ENCODE measurements at regions not wholly inside any gene's neighbourhood (a gene's known extent, or its start where the extent isn't known, plus 50 kb on each side); places are given as distances from the start of the nearest gene placed in this dataset.

DNA sequence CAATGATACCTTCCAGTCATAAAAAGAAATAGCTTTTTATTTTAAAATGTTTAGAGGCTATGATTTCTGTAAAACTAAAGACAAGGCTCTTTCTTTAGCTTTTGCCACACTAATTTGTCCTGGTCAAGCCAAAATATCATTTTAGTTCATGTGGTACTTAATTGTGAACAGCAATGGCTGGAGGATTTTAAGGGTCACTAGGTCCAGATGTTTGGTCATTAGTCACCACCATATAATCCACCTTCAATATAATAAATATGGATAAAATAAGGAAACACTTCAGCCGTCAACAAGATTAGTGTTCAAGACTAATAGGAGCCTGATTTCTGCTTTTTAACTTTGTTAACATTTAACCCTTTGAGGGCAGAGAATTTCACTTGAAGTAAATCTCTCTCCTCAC is 50.0 kb upstream of the HGF start:
- no peaks in the 10 kb centered on the region for H3K9me3 Mint-ChIP-seq
- H3K27ac Mint-ChIP-seq, result no peak overlapping the region
- no peaks in the 10 kb centered on the region for H3K4me1 Mint-ChIP-seq (ENCODE audit: low read depth)
- no peak for DNase-seq (ENCODE audit: low spot score)
- no peak overlapping the region for H3K4me3 Mint-ChIP-seq
- H3K36me3 Mint-ChIP-seq (ENCODE audit: low read depth), result no peaks in the 10 kb centered on the region
- intact Hi-C loops (cut with micrococcal nuclease), result no loop called here
- no peaks in the 10 kb centered on the region for H3K27me3 Mint-ChIP-seq (ENCODE audit: insufficient read depth)

Data from activated T-helper 1 cell treated with anti-CD3 and anti-CD28 coated beads, Interleukin-12 subunit alpha, Interleukin-12 subunit beta, Interleukin-2, Interleukin-4 antibody, amounts not matched to agents 30 ng/mL and 10 ng/mL and 1 ng/mL, durations not matched to agents 14 hours and 24 hours and 36 hours (primary cell).